Cardiac muscle cell (in vitro differentiated cells and primary cell): ENCODE measurements at regions not wholly inside any gene's neighbourhood (a gene's known extent, or its start where the extent isn't known, plus 50 kb on each side); places are given as distances from the start of the nearest gene placed in this dataset.

Experiments
- DNase-seq, 2 donors: peaks; one replicate each; pipeline versions ENCODE4 v3.0.0 to v3.0.0-alpha.2; 2010 to 2017; ENCODE audit warnings: low read depth in 1 of 2, low spot score in 1 of 2
- H3K27ac ChIP-seq: fragments of 200-600 bp; sonication (generic); 2 replicates; pipeline ENCODE4 v1.5.1; 2016
- H3K27me3 ChIP-seq: fragments of 200-600 bp; sonication (generic); 2 replicates; pipeline ENCODE4 v1.6.0; 2016; ENCODE audit warnings: control low read depth
- H3K36me3 ChIP-seq: fragments of 200-600 bp; sonication (generic); 2 replicates; pipeline ENCODE4 v1.5.1; 2016; ENCODE audit warnings: control low read depth
- H3K4me1 ChIP-seq: fragments of 200-600 bp; sonication (generic); 2 replicates; pipeline ENCODE4 v1.8.1; 2017; ENCODE audit warnings: low read depth, mild to moderate bottlenecking, mixed run types
- H3K4me3 ChIP-seq: fragments of 200-600 bp; sonication (generic); 2 replicates; pipeline ENCODE4 v1.5.1; 2016; ENCODE audit warnings: mild to moderate bottlenecking
- H3K9me3 ChIP-seq: fragments of 200-600 bp; sonication (generic); 2 replicates; pipeline ENCODE4 v1.5.1; 2017; ENCODE audit warnings: low read depth, mild to moderate bottlenecking, control low read depth
- TF ChIP-seq, protein P1 (sequence below): IDR thresholded peaks from 2 replicates; pipeline ENCODE4 v1.5.1; 2012; ENCODE audit warnings: low read depth, mild to moderate bottlenecking, low read length

DNA sequence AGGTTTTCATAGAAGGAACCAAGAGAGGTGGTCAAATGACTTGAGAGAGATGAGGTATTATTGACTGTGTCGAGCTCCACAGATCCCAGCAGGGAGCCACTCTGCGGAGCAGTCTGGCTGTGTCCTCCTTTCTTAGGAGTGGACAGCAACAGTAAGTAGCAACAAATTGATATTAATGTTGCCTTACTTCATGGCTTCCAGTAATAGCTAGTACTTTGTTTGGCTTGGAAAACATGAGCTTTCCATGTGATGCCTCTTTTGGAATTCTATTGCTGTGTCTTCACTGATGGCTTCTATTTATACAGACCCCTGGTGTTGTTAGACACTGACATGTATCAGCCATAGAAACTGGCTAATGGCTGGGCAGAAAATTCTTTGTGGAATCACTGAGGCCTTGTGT, 531.2 kb upstream of the CCDC196 start:
- no peak for DNase-seq
- H3K4me3 ChIP-seq, result no peak overlapping the region
- no peaks in the 10 kb centered on the region for H3K9me3 ChIP-seq
- no peak overlapping the region for H3K27ac ChIP-seq
- H3K27me3 ChIP-seq, result no peaks in the 10 kb centered on the region
- H3K4me1 ChIP-seq, result no peaks in the 10 kb centered on the region
- TF ChIP-seq, protein P1, sequence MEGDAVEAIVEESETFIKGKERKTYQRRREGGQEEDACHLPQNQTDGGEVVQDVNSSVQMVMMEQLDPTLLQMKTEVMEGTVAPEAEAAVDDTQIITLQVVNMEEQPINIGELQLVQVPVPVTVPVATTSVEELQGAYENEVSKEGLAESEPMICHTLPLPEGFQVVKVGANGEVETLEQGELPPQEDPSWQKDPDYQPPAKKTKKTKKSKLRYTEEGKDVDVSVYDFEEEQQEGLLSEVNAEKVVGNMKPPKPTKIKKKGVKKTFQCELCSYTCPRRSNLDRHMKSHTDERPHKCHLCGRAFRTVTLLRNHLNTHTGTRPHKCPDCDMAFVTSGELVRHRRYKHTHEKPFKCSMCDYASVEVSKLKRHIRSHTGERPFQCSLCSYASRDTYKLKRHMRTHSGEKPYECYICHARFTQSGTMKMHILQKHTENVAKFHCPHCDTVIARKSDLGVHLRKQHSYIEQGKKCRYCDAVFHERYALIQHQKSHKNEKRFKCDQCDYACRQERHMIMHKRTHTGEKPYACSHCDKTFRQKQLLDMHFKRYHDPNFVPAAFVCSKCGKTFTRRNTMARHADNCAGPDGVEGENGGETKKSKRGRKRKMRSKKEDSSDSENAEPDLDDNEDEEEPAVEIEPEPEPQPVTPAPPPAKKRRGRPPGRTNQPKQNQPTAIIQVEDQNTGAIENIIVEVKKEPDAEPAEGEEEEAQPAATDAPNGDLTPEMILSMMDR, result no peak
- H3K36me3 ChIP-seq, result no peaks in the 10 kb centered on the region

DNA sequence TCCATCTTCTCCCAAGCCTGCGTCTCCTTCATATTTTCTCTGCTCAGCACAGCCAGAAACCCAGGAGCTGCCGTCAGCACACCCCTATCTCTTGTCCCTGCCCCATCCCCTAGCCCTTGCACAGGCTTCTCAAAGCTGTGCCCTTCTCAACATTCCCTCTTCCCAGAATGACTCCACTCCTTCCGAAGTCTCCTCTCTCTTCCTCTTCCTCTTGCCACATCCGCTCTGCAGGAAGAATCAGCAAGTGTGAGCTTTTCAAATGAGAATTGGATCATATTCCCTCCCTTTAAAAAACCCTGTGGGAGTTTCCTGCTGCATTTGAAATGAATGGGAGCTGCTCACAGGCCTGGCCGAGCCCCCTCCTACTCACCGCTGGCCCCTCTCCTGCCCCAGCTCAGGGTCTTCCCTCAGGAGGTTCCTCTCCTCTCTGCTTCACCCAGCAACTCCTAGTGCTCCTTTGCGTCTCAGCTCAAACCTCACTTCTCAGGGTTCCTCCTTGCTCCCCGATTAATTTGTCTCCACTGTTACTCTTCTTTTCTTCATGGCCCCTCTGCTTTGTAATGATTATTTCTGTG, 528.5 kb upstream of the CCDC196 start:
- H3K4me3 ChIP-seq, result no peak overlapping the region
- no peaks in the 10 kb centered on the region for H3K36me3 ChIP-seq
- H3K9me3 ChIP-seq, result no peaks in the 10 kb centered on the region
- no peaks in the 10 kb centered on the region for H3K4me1 ChIP-seq
- TF ChIP-seq, protein P1, result no peak
- no peak for DNase-seq
- no peaks in the 10 kb centered on the region for H3K27me3 ChIP-seq
- H3K27ac ChIP-seq, result no peak overlapping the region

DNA sequence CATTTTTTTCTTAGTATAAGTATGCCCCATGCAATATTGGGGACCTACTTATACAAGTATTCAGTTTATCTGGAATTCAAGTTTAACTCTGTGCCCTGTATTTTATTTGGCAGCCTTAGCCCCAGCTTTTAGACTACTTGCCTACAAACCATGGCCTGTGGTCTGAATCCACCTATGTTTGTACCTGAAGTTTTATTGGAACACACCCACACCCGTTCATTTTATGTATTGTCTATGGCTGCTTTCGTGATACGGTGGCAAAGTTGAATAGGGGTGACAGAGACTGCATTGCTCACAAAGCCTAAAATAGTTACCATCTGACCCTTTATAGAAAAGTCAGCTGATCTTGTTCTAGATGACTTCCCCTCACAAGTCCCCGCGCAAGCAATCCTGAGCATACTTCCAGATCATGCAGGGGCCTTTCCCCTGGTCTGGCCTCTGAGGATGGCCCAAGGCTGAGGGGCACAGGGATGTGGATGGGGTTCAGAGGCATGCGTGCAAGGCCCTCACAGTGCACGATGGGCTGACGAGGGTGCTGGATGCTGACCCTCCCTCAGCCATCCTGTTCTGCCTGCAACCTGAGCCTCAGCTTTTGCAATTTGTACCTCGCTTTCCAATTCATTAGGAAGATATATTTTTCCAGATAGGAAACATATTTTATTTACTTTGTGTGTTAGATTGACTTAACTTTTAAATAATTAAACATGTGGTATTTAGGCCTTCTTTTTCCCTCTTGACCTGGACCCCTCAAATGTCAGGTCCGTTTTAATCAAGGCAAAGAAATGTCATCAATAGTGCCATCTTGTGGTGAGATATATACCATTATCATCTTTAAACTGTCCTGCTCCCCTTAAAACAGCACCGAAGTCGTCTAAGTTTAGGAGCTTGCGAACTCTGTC, 527.3 kb upstream of the CCDC196 start:
- no peaks in the 10 kb centered on the region for H3K36me3 ChIP-seq
- H3K4me1 ChIP-seq, result no peaks in the 10 kb centered on the region
- no peaks in the 10 kb centered on the region for H3K9me3 ChIP-seq
- DNase-seq, result peak; percentile 50 to 56
- H3K27ac ChIP-seq, result no peak overlapping the region
- TF ChIP-seq, protein P1, result peak; percentile 29
- H3K4me3 ChIP-seq, result no peak overlapping the region
- no peaks in the 10 kb centered on the region for H3K27me3 ChIP-seq

DNA sequence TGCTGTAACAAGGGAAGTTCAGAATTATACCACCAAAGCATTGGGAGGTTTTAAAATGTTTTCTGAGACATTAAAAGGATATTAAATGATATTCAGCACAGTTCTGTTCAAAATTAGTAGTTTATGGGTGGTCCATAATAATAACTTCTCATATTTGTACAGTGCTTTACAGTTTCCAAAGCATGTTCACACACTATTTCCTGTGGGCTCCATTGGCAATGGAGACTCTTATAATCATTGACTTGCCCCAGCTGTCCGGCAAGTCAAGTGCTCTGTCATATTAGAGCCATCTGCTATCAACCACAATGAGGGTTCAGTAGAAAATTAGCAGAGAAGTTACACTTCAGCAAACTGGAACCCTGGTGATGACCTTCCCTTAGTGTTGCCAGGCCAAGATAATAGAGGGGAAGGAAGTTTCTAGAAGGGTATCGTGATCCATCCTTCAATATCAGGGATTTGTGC, 526.6 kb upstream of the CCDC196 start:
- Histone ChIP-seq H3K36me3 (no peaks in the 10 kb centered on the region), H3K4me3 (no peak overlapping the region), H3K9me3 (no peaks in the 10 kb centered on the region), H3K4me1 (no peaks in the 10 kb centered on the region), H3K27ac (no peak overlapping the region), H3K27me3 (no peaks in the 10 kb centered on the region)
- TF ChIP-seq, protein P1, result no peak
- DNase-seq, result no peak

DNA sequence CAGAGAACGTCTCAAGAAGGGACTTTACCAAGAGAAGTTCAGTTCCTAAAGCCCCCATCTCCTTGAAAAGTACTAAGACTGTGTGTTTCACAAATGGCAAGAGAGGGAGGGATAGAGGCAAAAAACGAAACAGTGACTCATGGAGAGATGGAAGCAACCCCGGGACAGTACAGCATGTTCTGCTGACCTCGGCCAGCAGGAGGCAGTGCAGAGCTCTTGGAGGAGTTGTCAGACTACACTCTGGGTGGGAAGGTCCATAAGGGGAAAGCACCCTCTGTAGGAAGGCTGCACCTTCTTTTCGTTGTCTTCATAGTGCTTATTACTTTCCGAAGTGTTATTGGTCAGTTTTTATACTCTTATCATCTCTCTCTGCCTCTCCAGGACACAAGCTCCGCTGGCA, 525.2 kb upstream of the CCDC196 start:
- TF ChIP-seq, protein P1, result peak; percentile 92
- no peaks in the 10 kb centered on the region for H3K36me3 ChIP-seq

More for the DNA sequence above, 525.2 kb upstream of the CCDC196 start:
- no peaks in the 10 kb centered on the region for H3K27me3 ChIP-seq
- DNase-seq, result peak; percentile 62 to 79
- H3K4me3 ChIP-seq, result no peak overlapping the region
- no peak overlapping the region for H3K27ac ChIP-seq
- no peaks in the 10 kb centered on the region for H3K9me3 ChIP-seq
- no peaks in the 10 kb centered on the region for H3K4me1 ChIP-seq
